ENCODE measurements at regions not wholly inside any gene's neighbourhood (a gene's known extent, or its start where the extent isn't known, plus 50 kb on each side); places are given as distances from the start of the nearest gene placed in this dataset.
"Not testable (repeated sequence)": the region's sequence is repeated elsewhere in the genome, so short reads cannot be mapped to it uniquely, and the experiment has no call there.

DNA sequence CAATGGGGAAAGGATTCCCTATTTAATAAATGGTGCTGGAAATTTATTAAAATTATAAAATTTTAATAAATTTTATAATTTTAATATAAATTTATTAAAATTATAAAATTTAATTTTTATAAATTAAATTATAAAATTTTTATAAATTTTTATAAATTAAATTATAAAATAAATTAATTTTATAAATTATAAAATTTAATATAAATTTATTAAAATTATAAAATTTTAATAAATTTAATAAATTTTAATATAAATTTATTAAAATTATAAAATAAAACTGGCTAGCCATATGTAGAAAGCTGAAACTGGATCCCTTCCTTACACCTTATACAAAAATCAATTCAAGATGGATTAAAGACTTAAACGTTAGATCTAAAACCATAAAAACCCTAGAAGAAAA lies 356.7 kb upstream of the TFPI start:
- DNase-seq; ATAC-seq; intact Hi-C loops (cut with DNase I, micrococcal nuclease): not testable (repeated sequence)

DNA sequence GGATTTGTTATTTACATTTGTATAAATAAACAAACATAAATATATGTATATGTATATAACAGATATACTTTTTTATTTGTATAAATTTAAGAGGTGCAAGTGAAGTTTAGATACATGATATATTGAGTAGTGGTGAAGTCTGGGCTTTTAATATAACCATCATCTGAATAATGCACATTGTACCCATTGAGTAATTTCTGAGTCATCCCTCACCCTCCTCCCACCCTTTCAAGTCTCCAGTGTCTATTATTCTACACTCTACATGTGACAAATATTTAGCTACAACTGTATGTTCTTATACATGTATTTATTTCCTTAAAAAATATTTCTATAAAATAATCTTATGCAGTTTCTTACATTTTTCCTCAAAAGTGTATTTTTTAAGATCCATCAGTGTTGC lies 358.7 kb upstream of the TFPI start:
- DNase-seq, result no peak
- intact Hi-C loops (cut with DNase I, micrococcal nuclease), result no loop called here

DNA sequence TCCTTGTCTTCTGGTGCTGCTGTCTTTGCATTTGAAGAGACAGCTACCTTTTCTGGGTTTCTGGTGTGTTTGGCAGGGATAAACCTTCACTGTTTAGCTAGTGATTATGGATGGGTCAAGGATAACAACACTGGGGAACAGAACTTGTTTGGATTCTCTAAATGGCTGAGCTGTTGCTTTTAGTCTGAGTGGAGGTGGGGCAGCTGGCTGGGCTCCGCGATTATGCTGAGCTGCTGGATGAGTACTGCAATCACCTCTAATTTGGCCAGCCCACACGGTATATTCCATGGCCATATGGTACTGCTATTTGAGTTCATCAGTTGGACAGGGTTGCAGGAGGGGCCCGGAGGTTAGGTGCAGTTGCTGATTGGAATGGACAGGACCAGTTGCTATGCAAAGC lies 361.6 kb upstream of the TFPI start:
- intact Hi-C loops (cut with DNase I, micrococcal nuclease), result no loop called here
- ATAC-seq (no peak), DNase-seq (no peak)

More for the DNA sequence above, 358.7 kb upstream of the TFPI start:
- no peak for ATAC-seq

DNA sequence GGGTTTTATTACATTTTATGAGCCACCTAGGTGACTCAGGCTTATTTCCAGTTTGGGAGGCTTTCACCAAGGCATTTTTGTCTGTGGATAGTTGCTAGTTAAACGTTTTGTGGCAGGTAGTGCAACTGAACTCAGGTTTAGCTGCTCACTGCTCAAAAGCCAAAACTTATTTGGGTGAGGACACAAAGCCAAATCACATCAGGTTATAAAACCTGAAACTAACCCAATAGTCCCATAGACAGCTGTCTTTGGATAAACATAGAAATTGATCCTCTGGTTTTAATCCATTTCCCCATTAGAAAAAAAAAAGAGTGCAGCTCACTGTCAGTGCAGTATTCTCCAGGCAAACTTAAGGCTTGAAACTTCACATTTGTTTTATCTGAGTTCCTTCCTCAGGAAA lies 362.6 kb upstream of the TFPI start:
- no peak for ATAC-seq
- DNase-seq, result no peak
- intact Hi-C loops (cut with DNase I, micrococcal nuclease), result no loop called here

DNA sequence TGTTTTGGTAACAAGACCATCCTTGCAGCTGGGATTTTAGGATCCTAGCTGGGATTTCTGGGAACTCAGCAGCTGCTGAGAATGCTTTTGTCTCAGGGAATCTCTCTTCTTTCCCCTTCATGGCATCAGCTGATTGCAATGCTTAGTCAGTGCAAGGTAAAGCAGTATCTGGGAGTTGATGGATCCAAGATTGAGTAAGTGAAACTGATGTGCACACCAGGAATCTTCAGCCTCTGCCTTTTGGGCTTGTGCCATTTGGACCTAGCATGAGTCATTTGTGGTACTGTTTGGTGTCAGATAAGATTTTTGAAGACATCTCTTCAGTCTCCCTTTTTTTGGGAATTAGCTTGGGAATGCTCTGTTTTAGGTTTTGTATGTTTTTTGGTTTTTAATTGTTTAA lies 363.3 kb upstream of the TFPI start:
- DNase-seq (no peak), ATAC-seq (no peak)
- intact Hi-C loops (cut with DNase I, micrococcal nuclease), result no loop called here

DNA sequence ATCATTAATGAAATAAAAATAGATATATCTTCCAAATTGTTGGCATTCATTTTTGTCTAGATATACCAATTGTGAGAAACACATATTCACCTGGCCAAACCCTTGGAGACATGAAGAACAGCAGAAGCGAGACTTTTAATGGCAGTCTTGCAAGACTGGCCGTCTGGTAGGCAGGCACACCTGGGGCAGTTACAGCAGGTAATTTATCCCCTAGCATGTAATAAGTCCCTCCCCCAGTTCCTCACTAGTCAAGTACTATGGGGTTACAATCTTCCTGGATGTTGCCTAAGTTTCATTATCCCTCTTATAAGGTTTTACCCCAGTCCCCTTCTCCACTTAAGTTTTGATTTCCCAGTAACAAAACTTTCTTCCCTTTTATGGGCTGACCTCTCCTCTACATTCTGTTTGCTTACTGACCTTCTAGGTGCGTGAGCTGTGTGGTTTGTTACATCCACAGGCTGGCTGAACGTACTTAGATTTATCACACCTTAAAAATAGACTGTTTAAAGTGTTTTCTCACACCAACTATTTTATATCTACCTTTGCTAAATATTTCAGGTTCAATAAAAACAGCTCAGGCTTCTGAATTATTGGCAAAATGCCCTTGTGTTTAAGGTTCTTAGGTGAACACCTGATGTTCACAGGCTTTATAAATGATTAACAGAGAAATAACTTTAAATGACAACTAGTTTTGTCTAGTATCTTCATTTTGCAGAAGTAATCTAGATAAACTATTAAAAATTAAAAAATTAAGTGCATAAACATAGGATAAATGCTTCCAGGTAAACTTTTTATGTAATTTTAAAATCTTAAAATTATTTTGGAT lies 365.0 kb upstream of the TFPI start:
- ATAC-seq, result peak; percentile 73
- intact Hi-C loops (cut with DNase I, micrococcal nuclease), result no loop called here
- no peak for DNase-seq

- ATAC-seq (no peak), DNase-seq (no peak)
- intact Hi-C loops (cut with DNase I, micrococcal nuclease), result no loop called here
These were observed 366.3 kb upstream of the TFPI start for GRCh38 chr2:187920511-187920910.

DNA sequence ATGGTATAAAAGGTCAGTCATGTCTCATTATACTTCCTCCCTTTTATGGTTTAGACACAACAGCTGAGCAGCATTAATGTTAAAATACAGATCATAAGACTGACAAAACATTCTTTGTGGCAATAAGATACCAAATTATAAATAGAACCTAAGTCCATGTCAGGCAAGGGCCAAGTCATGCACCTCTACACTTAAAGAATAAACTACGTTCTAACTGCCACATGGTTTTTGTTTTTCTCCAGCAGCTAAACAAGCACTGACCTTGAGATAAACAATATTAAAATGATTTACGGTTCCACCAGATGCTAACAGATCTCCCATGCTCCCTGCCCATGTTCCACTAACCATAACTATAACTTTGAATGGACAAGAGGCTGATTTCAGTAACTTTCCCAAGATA lies 368.6 kb upstream of the TFPI start:
- ATAC-seq, result no peak

GRCh38 chr2:187924293-187924692 lies 367.4 kb upstream of the GULP1 start:
- DNase-seq (no peak), ATAC-seq (no peak)
- intact Hi-C loops (cut with DNase I, micrococcal nuclease), result no loop called here

More for the DNA sequence above, 368.6 kb upstream of the TFPI start:
- no peak for DNase-seq
- intact Hi-C loops (cut with DNase I, micrococcal nuclease), result no loop called here

GRCh38 chr2:187934236-187934635 lies 357.4 kb upstream of the GULP1 start:
- intact Hi-C loops (cut with DNase I, micrococcal nuclease), result no loop called here
- ATAC-seq, result no peak
- DNase-seq, result no peak

DNA sequence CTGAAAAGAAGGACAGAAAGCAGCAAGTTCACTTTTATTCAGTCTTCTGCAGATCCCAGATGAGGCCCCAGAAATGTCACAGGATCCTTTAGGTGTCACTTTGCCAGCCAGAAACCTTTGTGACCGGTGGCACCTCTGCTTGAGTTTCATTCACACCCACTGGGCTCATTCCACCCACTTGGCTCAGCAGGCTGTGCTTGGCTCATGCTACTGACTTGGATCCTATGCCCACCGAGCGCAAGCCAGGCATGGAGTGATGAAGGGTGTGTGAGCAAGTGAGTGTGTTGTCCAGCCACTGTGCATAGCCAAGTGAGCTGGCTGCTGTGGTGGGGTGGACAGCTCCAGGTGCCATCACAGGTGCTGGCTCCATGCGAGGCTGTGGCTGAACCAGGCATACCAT lies 357.0 kb upstream of the GULP1 start:
- intact Hi-C loops (cut with DNase I, micrococcal nuclease), result no loop called here
- ATAC-seq, result no peak

GRCh38 chr2:187935126-187935525 lies 356.5 kb upstream of the GULP1 start:
- DNase-seq (no peak), ATAC-seq (no peak)
- intact Hi-C loops (cut with DNase I, micrococcal nuclease), result no loop called here

More for the DNA sequence above, 357.0 kb upstream of the GULP1 start:
- DNase-seq, result no peak

DNA sequence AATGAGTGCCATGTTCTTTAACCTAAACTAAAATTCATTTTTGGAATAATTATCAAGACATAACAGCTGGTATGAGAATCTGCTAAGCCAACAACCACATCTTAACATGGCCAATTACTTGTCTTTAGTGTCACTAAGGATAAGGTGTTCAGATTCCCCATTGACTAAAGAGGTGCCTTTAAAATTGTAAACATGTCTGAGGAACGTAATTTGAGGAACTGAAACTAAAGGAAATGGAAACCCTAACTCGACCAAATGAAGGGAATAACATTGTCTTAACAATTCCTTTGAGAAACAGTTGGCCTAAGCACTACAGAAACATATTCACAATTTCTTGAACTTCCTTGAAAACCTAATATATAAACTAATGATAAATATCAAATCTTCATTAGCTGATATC lies 355.4 kb upstream of the GULP1 start:
- intact Hi-C loops (cut with DNase I, micrococcal nuclease), result no loop called here
- ATAC-seq, result no peak
- DNase-seq, result no peak

- ATAC-seq, result no peak
- no peak for DNase-seq
- intact Hi-C loops (cut with DNase I, micrococcal nuclease), result no loop called here
These were observed 352.5 kb upstream of the GULP1 start for GRCh38 chr2:187939180-187939579.

- no peak for DNase-seq
- no peak for ATAC-seq
- intact Hi-C loops (cut with DNase I, micrococcal nuclease), result no loop called here
These were observed 348.8 kb upstream of the GULP1 start for GRCh38 chr2:187942876-187943275.

- DNase-seq (no peak), ATAC-seq (no peak)
- intact Hi-C loops (cut with DNase I, micrococcal nuclease), result no loop called here
These were observed 347.8 kb upstream of the GULP1 start for GRCh38 chr2:187943772-187944369.

DNA sequence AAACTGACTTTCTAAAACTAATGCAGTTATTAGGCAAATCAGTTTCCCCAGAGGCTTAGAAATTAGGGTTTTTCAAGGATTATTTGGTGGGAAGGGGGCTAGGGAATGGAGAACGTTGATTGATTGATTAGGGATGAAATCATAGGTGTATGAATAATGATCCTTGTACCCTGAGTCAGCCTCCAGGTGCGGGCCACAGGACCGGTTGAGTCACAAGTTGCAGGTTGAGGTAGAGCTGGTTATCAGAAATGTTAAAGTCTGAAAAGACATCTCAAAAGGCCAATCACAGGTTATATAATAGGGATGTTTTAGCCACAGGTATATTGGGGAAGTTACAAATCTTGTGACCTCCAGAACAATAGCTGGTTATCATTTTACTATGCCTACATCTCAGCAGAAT lies 341.8 kb upstream of the GULP1 start:
- intact Hi-C loops (cut with DNase I, micrococcal nuclease), result no loop called here
- DNase-seq, result no peak

DNA sequence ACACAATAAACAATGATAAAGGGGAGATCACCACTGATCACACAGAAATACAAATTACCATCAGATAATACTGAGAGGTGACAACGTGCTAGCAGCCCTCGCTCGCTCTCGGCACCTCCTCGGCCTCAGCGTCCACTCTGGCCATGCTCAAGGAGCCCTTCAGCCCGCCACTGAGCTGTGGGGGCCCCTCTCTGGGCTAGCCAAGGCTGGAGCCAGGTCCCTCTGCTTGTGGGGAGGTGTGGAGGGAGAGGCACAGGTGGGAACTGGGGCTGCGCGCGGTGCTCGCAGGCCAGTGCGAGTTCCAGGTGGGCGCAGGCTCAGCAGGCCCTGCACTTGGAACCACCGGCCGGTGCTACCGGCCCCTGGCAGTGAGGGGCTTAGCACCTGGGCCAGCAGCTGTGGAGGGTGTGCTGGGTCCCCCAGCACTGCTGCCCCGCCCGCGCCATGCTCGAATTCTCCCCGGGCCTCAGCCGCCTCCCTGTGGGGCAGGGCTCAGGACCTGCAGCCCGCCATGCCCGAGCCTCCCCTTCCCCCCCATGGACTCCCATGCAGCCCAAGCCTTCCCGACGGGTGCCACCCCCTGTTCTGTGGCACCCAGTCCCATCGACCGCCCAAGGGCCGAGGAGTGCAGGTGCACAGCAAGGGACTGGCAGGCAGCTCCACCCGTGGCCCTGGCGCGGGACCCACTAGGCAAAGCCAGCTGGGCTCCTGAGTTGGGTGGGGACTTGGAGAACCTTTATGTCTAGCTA lies 340.0 kb upstream of the GULP1 start:
- ATAC-seq, result no peak
- intact Hi-C loops (cut with DNase I, micrococcal nuclease), result no loop called here

More for the DNA sequence above, 341.8 kb upstream of the GULP1 start:
- no peak for ATAC-seq

DNA sequence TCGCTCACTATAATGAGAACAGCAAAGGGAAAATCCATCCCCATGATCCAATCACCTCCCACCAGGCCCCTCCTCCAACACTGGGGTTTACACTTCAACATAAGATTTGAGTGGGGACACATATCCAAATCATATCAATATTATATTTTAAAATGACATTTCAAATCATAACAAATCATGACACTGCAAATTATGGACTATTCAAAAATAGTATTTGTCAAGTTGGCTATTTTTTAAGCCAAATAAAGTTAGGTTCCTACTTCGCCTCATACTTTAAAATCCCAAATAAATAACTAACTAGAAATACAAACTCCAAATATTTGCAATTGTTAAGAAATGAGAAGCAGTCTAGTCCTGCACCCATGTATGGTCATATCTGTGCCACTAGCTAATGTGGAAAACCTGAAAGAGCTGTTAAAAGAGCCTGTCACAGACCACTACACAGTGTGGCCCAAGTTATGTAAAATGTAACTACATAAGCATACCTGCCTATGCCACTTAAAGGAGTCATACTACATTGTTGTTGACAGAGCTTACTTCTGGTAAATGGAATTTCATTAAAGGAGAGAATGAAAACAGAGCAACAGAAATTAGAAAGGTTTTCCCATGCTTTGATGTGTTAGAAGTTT lies 334.7 kb upstream of the GULP1 start:
- ATAC-seq (no peak), DNase-seq (no peak)
- intact Hi-C loops (cut with DNase I, micrococcal nuclease), result no loop called here

More for the DNA sequence above, 340.0 kb upstream of the GULP1 start:
- DNase-seq, result no peak

GRCh38 chr2:187959821-187960220 lies 331.9 kb upstream of the GULP1 start:
- intact Hi-C loops (cut with DNase I, micrococcal nuclease), result no loop called here
- ATAC-seq (peak; percentile 28), DNase-seq (no peak)

Measured in left colon (tissue), 2 donors.